GM12878 (cell line): ENCODE measurements at regions not wholly inside any gene's neighbourhood (a gene's known extent, or its start where the extent isn't known, plus 50 kb on each side); places are given as distances from the start of the nearest gene placed in this dataset.

Experiments used
- ATAC-seq: fragments of 200-7000 bp; cut with Tn5 transposase; 3 replicates; pipeline ENCODE4 v1.9.1; 2020; ENCODE audit warnings: mild to moderate bottlenecking, moderate library complexity
- BruUV-seq: library from RNA; stranded (reverse); fragments of 400-500 nt; replicated peaks from 2 replicates; lab custom pipeline; 2021; lab: Mats Ljungman, UMichigan
- CTCF ChIA-PET: fragments of 300-600 bp; sonication (Branson Sonifier 250); formaldehyde crosslinking; extraction: SDS; loops from one replicate; lab custom pipeline; 2021; ENCODE audit warnings: inconsistent platforms; lab: Yijun Ruan, JAX
- POLR2A ChIA-PET: fragments of 350-600 bp; formaldehyde crosslinking; extraction: SDS; loops from one replicate; lab custom pipeline; 2021; ENCODE audit warnings: inconsistent platforms; lab: Charles Lee
- RAD21 ChIA-PET: fragments of 300-600 bp; sonication (Branson Sonifier 250); formaldehyde crosslinking; loops from one replicate; lab custom pipeline; 2023; ENCODE audit warnings: antibody characterized with exemption; ENCODE audit not compliant: unreplicated experiment; lab: Charles Lee
- SMC1A ChIA-PET: fragments of 300-600 bp; sonication (Branson Sonifier 250); formaldehyde crosslinking; loops from one replicate; lab custom pipeline; 2023; ENCODE audit not compliant: unreplicated experiment, uncharacterized antibody; lab: Charles Lee
- DNase-seq: peaks from one replicate; pipeline ENCODE4 v3.0.0-alpha.2; 2011; ENCODE audit warnings: low read depth, low spot score
- FAIRE-seq: peaks from 3 replicates; lab custom pipeline; 2011; peaks lifted over from hg19 to GRCh38; lab: Jason Lieb, UNC
- H2AFZ ChIP-seq: 2 replicates; pipeline ENCODE4 v1.6.0; 2011; ENCODE audit warnings: low read depth, low read length, control low read depth; ENCODE audit not compliant: control insufficient read depth
- H3K27ac ChIP-seq: 2 replicates; pipeline ENCODE4 v1.5.1; 2011; ENCODE audit warnings: control low read depth; ENCODE audit not compliant: control insufficient read depth, insufficient read depth
- H3K27me3 ChIP-seq, 2 experiments: replicated peaks in 1 of 2; 2 replicates each; pipeline versions ENCODE4 v1.6.0 to v1.6.1; 2011; ENCODE audit warnings: low read length in 1 of 2; ENCODE audit not compliant: control insufficient read depth in 2 of 2, insufficient read depth in 2 of 2
- H3K36me3 ChIP-seq, 2 experiments: 2 replicates each; pipeline ENCODE4 v1.5.1; 2011; ENCODE audit warnings: low read length in 1 of 2; ENCODE audit not compliant: control insufficient read depth in 2 of 2, insufficient read depth in 2 of 2
- H3K4me1 ChIP-seq: 2 replicates; pipeline ENCODE4 v1.6.1; 2011; ENCODE audit warnings: mild to moderate bottlenecking, low read length, moderate library complexity, mixed read lengths; ENCODE audit not compliant: control insufficient read depth, insufficient read depth
- H3K4me2 ChIP-seq: 2 replicates; pipeline ENCODE4 v1.6.0; 2011; ENCODE audit warnings: control low read depth; ENCODE audit not compliant: control insufficient read depth, insufficient read depth
- H3K4me3 ChIP-seq: fragments of 200-600 bp; sonication (generic); 2 replicates; pipeline ENCODE4 v1.5.1; 2016
- H3K79me2 ChIP-seq: 2 replicates; pipeline ENCODE4 v1.6.0; 2011; ENCODE audit warnings: low read length; ENCODE audit not compliant: control insufficient read depth, insufficient read depth
- H3K9ac ChIP-seq: 2 replicates; pipeline ENCODE4 v1.8.0; 2011; ENCODE audit warnings: low read length, control low read depth, mixed read lengths; ENCODE audit not compliant: control insufficient read depth, insufficient read depth
- H3K9me3 ChIP-seq: replicated peaks from 3 replicates; pipeline ENCODE4 v1.5.1; 2011; ENCODE audit warnings: mild to moderate bottlenecking, low read length; ENCODE audit not compliant: control insufficient read depth, insufficient read depth
- H4K20me1 ChIP-seq: 2 replicates; pipeline ENCODE4 v1.6.0; 2011; ENCODE audit not compliant: control insufficient read depth, insufficient read depth
- BACH1 ChIP-seq: fragments of 450-650 bp; IDR thresholded peaks from 2 replicates; pipeline ENCODE4 v1.6.1; 2017; ENCODE audit warnings: mild to moderate bottlenecking, borderline replicate concordance
- EGR1 ChIP-seq, 2 experiments: IDR thresholded peaks; 1 replicate in 1 of 2; 2 replicates in 1 of 2; pipeline ENCODE4 v1.6.1; 2011 to 2012; ENCODE audit warnings: low read depth in 2 of 2, low read length in 2 of 2, borderline replicate concordance in 1 of 2, mild to moderate bottlenecking in 1 of 2, moderate library complexity in 1 of 2
- HCFC1 ChIP-seq: fragments of 150-350 bp; IDR thresholded peaks from 2 replicates; pipeline ENCODE4 v1.6.1; 2014; ENCODE audit warnings: low read length
- IRF4 ChIP-seq: IDR thresholded peaks from 2 replicates; pipeline ENCODE4 v1.6.1; 2011; ENCODE audit warnings: low read depth, low read length
- NKRF ChIP-seq: fragments of 450-650 bp; conservative IDR thresholded peaks from 2 replicates; pipeline ENCODE4 v1.6.1; 2017; ENCODE audit warnings: mild to moderate bottlenecking, moderate library complexity
- NRF1 ChIP-seq: conservative IDR thresholded peaks from 2 replicates; pipeline ENCODE4 v1.6.1; 2011; ENCODE audit warnings: mild to moderate bottlenecking, low read depth, low read length, improper control_type of control experiment
- PAX8 ChIP-seq: fragments of 450-650 bp; IDR thresholded peaks from 2 replicates; pipeline ENCODE4 v1.6.1; 2017; ENCODE audit warnings: mild to moderate bottlenecking, moderate library complexity
- SREBF2 ChIP-seq: IDR thresholded peaks from 2 replicates; pipeline ENCODE4 v1.6.1; 2012; ENCODE audit warnings: mild to moderate bottlenecking, low read length
- TBL1XR1 ChIP-seq: IDR thresholded peaks from 2 replicates; pipeline ENCODE4 v1.6.1; 2012; ENCODE audit warnings: low read depth, low read length, improper control_type of control experiment
- TCF7 ChIP-seq: IDR thresholded peaks from 2 replicates; pipeline ENCODE4 v1.6.1; 2014; ENCODE audit warnings: antibody characterized with exemption, borderline replicate concordance
- ZZZ3 ChIP-seq: IDR thresholded peaks from 2 replicates; pipeline ENCODE4 v1.6.1; 2011; ENCODE audit warnings: low read depth; ENCODE audit not compliant: control insufficient read depth, insufficient read length
- WGBS: methylation state at CpG from one replicate; pipeline ENCODE4 v1.1.6; 2016; ENCODE audit warnings: low lambda C conversion rate; ENCODE audit not compliant: insufficient replicate concordance, insufficient coverage; ENCODE audit errors: missing lambda C conversion rate; 5-methylcytosine and 5-hydroxymethylcytosine counted together
- in situ Hi-C: fragments of 300-500 bp; cut with MboI; formaldehyde crosslinking; loops from 9 replicates; pipeline ENCODE4 v1.14.3; 2018; ENCODE audit warnings: mixed read lengths
- intact Hi-C: fragments of 100-400 bp; cut with micrococcal nuclease; formaldehyde crosslinking; loops from one replicate; pipeline ENCODE4 v1.14.2; 2022; ENCODE audit not compliant: unreplicated experiment
- TF ChIP-seq, protein P1 (sequence below): fragments of 450-650 bp; IDR thresholded peaks from 2 replicates; pipeline ENCODE4 v1.6.1; 2017; ENCODE audit warnings: mild to moderate bottlenecking, low read depth, inconsistent platforms; ENCODE audit not compliant: poor library complexity, severe bottlenecking

DNA sequence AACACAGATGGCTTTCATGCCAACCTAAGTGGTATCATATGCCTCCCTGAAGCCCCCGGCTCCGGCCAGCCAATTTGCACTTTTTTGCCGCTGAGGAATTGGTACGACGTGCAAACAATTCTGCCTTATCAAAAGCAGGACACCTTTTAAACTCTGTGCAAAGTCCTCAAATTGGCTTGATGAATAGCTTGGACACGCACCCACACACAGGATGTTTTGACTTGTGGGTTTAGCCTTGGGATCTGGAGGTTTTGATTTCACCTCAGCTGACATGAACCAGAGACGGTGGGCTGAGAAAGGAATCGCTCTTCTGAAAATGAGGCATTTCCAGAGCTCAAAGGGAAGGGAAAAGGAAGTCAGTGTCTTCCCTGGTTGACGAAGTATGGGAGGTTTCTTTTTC, 110.8 kb upstream of the SHOX start:
- no peak for TF ChIP-seq ZZZ3
- TF ChIP-seq, protein P1, sequence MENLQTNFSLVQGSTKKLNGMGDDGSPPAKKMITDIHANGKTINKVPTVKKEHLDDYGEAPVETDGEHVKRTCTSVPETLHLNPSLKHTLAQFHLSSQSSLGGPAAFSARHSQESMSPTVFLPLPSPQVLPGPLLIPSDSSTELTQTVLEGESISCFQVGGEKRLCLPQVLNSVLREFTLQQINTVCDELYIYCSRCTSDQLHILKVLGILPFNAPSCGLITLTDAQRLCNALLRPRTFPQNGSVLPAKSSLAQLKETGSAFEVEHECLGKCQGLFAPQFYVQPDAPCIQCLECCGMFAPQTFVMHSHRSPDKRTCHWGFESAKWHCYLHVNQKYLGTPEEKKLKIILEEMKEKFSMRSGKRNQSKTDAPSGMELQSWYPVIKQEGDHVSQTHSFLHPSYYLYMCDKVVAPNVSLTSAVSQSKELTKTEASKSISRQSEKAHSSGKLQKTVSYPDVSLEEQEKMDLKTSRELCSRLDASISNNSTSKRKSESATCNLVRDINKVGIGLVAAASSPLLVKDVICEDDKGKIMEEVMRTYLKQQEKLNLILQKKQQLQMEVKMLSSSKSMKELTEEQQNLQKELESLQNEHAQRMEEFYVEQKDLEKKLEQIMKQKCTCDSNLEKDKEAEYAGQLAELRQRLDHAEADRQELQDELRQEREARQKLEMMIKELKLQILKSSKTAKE = no peak
- no peaks in the 10 kb centered on the region; the same call in 2 of the 3 replicates for H3K9me3 ChIP-seq
- no peaks in the 10 kb centered on the region for H3K79me2 ChIP-seq
- H2AFZ ChIP-seq = no peak overlapping the region
- in situ Hi-C loops (no loop called here), intact Hi-C loops (no loop called here)
- BruUV-seq = no TSS peak
- RAD21 ChIA-PET = no interaction called here
- no peaks in the 10 kb centered on the region for H4K20me1 ChIP-seq
- no peaks in the 10 kb centered on the region for H3K27me3 ChIP-seq
- POLR2A ChIA-PET = no interaction called here
- H3K4me1 ChIP-seq = no peaks in the 10 kb centered on the region
- CTCF ChIA-PET = no interaction called here
- no peak overlapping the region for H3K4me3 ChIP-seq
- H3K9ac ChIP-seq = no peak overlapping the region
- H3K36me3 ChIP-seq = no peaks in the 10 kb centered on the region
- FAIRE-seq (no peak), DNase-seq (no peak), ATAC-seq (no peak)
- SMC1A ChIA-PET = no interaction called here
- H3K27ac ChIP-seq = no peak overlapping the region
- 17% methylated on average over 9 of the region's 9 CpGs for whole genome bisulfite sequencing
- no peak overlapping the region for H3K4me2 ChIP-seq

DNA sequence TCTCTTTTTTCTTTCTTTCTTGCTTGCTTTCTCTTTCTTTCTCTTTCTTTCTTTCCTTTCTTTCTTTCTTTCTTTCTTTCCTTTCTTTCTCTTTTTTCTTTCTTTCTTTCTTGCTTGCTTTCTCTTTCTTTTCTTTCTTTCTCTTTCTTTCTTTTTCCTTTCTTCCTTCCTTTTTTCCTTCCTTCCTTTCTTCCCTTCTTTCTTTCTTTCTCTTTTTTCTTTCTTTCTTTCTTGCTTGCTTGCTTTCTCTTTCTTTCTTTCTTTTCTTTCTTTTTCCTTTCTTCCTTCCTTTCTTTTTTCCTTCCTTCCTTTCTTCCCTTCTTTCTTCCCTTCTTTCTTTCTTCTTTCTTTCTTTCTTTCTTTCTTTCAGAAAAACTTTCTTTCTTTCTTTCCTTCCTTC, 108.1 kb upstream of the SHOX start:
- H3K4me3 ChIP-seq = no peak overlapping the region
- CTCF ChIA-PET = no interaction called here
- RAD21 ChIA-PET = no interaction called here
- H3K9me3 ChIP-seq = no peaks in the 10 kb centered on the region; the same call in 2 of the 3 replicates
- SMC1A ChIA-PET = no interaction called here
- H3K4me2 ChIP-seq = no peak overlapping the region
- intact Hi-C loops = no loop called here
- no peaks in the 10 kb centered on the region for H3K79me2 ChIP-seq
- no peak overlapping the region for H3K27ac ChIP-seq
- no peaks in the 10 kb centered on the region for H4K20me1 ChIP-seq
- no peak for TF ChIP-seq PAX8
- no peak for TF ChIP-seq HCFC1
- no peak for TF ChIP-seq BACH1
- TF ChIP-seq TCF7 = no peak
- TF ChIP-seq SREBF2 = no peak
- no peak for TF ChIP-seq IRF4
- no peak for TF ChIP-seq NRF1
- no peak for TF ChIP-seq NKRF
- no peak for TF ChIP-seq TBL1XR1
- TF ChIP-seq EGR1 (IDR thresholded peaks at IDR 0.05; ENCODE audit: borderline replicate concordance in 1 of 2, low read depth in 2 of 2, low read length in 2 of 2) = no peak
- POLR2A ChIA-PET = no interaction called here
- H3K9ac ChIP-seq = no peak overlapping the region
- in situ Hi-C loops = no loop called here
- no peaks in the 10 kb centered on the region for H3K4me1 ChIP-seq
- BruUV-seq = no TSS peak
- DNase-seq (no peak), FAIRE-seq (no peak), ATAC-seq (no peak)
- no peak overlapping the region for H2AFZ ChIP-seq
- no peaks in the 10 kb centered on the region for H3K36me3 ChIP-seq
- no peaks in the 10 kb centered on the region for H3K27me3 ChIP-seq
